Suprapubic skin (tissue), 4 donors: ENCODE measurements at regions not wholly inside any gene's neighbourhood (a gene's known extent, or its start where the extent isn't known, plus 50 kb on each side); places are given as distances from the start of the nearest gene placed in this dataset.

Experiments
- EP300 ChIP-seq: sonication (generic); formaldehyde crosslinking; IDR thresholded peaks from one replicate; pipeline ENCODE4 v1.6.1; 2017; ENCODE audit warnings: antibody characterized with exemption
- POLR2A ChIP-seq, 2 donors: fragments of 450-650 bp; IDR thresholded peaks; one replicate each; pipeline ENCODE4 v1.6.1; 2017; ENCODE audit warnings: antibody characterized with exemption in 2 of 2, mild to moderate bottlenecking in 2 of 2, moderate library complexity in 2 of 2
- POLR2AphosphoS5 ChIP-seq, 3 donors: sonication (generic); formaldehyde crosslinking; IDR thresholded peaks; one replicate each; pipeline ENCODE4 v1.6.1; 2017; ENCODE audit warnings: antibody characterized with exemption in 3 of 3
- TF ChIP-seq, protein P1 (sequence below), 2 donors: fragments of 200-600 bp in 1 of 2; fragments of 450-650 bp in 1 of 2; sonication (generic) in 1 of 2; IDR thresholded peaks; one replicate each; pipeline ENCODE4 v1.5.1; 2016 to 2019; ENCODE audit warnings: antibody characterized with exemption in 2 of 2, mild to moderate bottlenecking in 1 of 2, moderate library complexity in 1 of 2

DNA sequence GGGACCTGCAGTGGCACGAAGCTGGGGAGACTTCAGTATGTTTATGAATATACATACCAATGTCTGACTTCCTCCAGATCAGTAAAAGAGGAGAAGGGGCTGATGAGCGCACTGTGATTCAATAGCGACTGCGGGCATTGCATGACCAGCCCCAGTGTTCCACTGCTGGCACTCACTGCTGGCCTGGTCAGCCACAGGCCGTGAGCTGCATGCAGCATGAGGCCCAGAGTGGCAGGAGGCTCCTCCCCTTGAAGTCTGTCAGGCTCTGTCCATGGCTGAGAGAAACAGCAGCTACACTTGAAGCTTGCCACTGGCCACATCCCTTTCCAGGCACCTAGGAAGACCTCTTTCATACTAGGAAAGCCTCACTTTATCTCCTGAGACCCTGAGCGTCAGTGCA lies 265.9 kb upstream of the CDYL start:
- TF ChIP-seq POLR2A (IDR thresholded peaks at IDR 0.05) (no peak), EP300 (no peak), POLR2AphosphoS5 (IDR thresholded peaks at IDR 0.05) (no peak)
- TF ChIP-seq, protein P1, sequence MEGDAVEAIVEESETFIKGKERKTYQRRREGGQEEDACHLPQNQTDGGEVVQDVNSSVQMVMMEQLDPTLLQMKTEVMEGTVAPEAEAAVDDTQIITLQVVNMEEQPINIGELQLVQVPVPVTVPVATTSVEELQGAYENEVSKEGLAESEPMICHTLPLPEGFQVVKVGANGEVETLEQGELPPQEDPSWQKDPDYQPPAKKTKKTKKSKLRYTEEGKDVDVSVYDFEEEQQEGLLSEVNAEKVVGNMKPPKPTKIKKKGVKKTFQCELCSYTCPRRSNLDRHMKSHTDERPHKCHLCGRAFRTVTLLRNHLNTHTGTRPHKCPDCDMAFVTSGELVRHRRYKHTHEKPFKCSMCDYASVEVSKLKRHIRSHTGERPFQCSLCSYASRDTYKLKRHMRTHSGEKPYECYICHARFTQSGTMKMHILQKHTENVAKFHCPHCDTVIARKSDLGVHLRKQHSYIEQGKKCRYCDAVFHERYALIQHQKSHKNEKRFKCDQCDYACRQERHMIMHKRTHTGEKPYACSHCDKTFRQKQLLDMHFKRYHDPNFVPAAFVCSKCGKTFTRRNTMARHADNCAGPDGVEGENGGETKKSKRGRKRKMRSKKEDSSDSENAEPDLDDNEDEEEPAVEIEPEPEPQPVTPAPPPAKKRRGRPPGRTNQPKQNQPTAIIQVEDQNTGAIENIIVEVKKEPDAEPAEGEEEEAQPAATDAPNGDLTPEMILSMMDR (IDR thresholded peaks at IDR 0.05), result no peak
